D721Med (cell line): ENCODE measurements at regions not wholly inside any gene's neighbourhood (a gene's known extent, or its start where the extent isn't known, plus 50 kb on each side); places are given as distances from the start of the nearest gene placed in this dataset.

Source experiments
- DNase-seq: peaks from one replicate; pipeline ENCODE4 v3.0.0; 2011; ENCODE audit warnings: low spot score; ENCODE audit not compliant: insufficient read length
- FAIRE-seq: peaks from 2 replicates; lab custom pipeline; 2011; peaks lifted over from hg19 to GRCh38; lab: Jason Lieb, UNC
- TF ChIP-seq, protein P1 (sequence below): IDR thresholded peaks from 2 replicates; pipeline ENCODE4 v1.5.1; 2012; ENCODE audit warnings: mild to moderate bottlenecking, control low read depth; ENCODE audit not compliant: insufficient read depth; ENCODE audit errors: missing control alignments

DNA sequence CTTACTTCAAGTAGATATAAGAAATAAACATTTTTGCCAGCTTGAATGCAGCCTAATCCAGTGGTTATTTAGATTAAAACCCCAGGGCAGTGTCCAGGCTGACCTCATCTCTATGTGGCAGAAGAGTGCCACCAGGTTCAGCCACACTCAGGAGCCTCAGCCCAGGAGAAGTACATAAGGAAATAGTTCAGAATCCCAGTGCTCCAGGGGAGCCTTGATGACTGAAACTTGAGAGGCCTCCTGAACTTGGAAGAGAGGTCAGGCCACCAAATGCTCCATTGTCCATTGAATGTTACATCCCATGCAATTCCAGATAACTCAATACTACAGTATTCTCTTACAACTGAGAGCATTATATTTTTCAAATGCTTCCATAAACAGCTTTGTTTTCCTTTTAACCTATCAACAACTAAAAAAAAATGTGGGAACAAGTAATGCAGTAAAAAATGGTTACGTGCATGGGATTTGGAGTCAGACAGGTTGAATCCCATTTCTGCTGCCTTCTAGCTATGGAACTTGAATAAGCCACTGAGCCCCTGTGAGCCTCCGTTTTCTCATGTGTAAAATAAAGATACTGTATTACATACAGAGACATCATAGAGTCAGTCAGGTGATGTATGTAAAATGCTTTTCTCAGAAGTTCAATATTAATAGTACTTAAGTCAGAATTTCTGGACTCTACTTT lies 248.0 kb downstream of the PLPP3 start:
- FAIRE-seq (no peak), DNase-seq (no peak)
- TF ChIP-seq, protein P1, sequence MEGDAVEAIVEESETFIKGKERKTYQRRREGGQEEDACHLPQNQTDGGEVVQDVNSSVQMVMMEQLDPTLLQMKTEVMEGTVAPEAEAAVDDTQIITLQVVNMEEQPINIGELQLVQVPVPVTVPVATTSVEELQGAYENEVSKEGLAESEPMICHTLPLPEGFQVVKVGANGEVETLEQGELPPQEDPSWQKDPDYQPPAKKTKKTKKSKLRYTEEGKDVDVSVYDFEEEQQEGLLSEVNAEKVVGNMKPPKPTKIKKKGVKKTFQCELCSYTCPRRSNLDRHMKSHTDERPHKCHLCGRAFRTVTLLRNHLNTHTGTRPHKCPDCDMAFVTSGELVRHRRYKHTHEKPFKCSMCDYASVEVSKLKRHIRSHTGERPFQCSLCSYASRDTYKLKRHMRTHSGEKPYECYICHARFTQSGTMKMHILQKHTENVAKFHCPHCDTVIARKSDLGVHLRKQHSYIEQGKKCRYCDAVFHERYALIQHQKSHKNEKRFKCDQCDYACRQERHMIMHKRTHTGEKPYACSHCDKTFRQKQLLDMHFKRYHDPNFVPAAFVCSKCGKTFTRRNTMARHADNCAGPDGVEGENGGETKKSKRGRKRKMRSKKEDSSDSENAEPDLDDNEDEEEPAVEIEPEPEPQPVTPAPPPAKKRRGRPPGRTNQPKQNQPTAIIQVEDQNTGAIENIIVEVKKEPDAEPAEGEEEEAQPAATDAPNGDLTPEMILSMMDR: no peak

- DNase-seq: no peak
- TF ChIP-seq, protein P1: no peak
- no peak for FAIRE-seq
These were observed 248.9 kb downstream of the PLPP3 start for GRCh38 chr1:56330391-56331026.

GRCh38 chr1:56329970-56330369 lies 249.4 kb downstream of the PLPP3 start:
- no peak for DNase-seq
- TF ChIP-seq, protein P1: no peak
- FAIRE-seq: no peak

GRCh38 chr1:56327195-56327594 lies 252.2 kb downstream of the PLPP3 start:
- TF ChIP-seq, protein P1: no peak
- FAIRE-seq (no peak), DNase-seq (no peak)

- DNase-seq (no peak), FAIRE-seq (no peak)
- TF ChIP-seq, protein P1: no peak
These were observed 253.3 kb downstream of the PLPP3 start for GRCh38 chr1:56326056-56326455.

DNA sequence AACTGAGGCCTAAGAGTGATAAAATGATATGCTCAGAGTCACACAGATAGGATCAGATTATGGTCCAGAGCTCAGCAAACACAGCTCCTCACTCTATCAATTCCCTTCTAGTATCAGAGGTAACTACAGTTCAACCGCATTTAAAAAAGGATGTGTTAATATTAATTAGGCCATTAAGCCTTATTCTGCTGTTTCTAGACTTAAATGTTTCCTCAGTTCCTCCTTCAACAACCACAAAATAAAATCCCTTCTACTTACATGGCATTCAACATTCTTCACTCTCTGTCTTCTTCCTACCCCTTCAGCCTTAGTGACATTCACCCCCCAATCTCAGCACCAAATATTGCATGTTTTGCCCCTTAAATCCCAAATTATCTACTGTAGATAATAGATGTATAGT lies 254.9 kb downstream of the PLPP3 start:
- DNase-seq (no peak), FAIRE-seq (no peak)
- TF ChIP-seq, protein P1: no peak

DNA sequence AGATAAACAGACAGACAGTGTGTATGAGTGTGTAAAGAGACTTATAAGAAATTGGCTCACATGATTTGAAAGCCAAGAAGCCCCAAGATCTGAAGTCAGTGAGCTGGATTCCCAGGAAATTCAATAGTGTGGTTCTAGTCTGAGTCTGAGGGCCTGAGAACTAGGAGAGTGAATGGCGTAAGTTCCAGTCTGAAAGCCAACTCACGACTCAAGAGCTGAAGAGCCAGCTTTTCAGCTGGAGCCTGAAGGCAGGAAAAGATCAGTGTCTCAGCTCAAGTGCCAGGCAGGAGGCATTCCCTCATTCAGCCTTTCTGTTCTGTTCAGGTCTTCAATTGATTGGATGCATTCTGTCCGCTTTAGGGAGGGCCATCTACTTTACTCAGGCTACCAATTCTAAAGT lies 257.2 kb downstream of the PLPP3 start:
- TF ChIP-seq, protein P1: no peak
- DNase-seq (no peak), FAIRE-seq (no peak)
